Neuronal stem cell (in vitro differentiated cells): ENCODE measurements at regions not wholly inside any gene's neighbourhood (a gene's known extent, or its start where the extent isn't known, plus 50 kb on each side); places are given as distances from the start of the nearest gene placed in this dataset.

ENCODE experiments used
- DNase-seq: peaks from one replicate; pipeline ENCODE4 v3.0.0-alpha.2; 2013; ENCODE audit warnings: low spot score
- H2AFZ ChIP-seq: one replicate; pipeline ENCODE4 v1.6.1; 2013; ENCODE audit warnings: mild to moderate bottlenecking, low read length, inconsistent platforms
- H2AK5ac ChIP-seq: 2 replicates; pipeline ENCODE4 v1.6.1; 2013; ENCODE audit warnings: low read depth, mild to moderate bottlenecking, inconsistent platforms, low read length, moderate library complexity, mixed read lengths
- H2BK120ac ChIP-seq: 2 replicates; pipeline ENCODE4 v1.6.1; 2013; ENCODE audit warnings: low read depth, mild to moderate bottlenecking, inconsistent platforms, low read length, moderate library complexity, mixed read lengths
- H2BK12ac ChIP-seq: one replicate; pipeline ENCODE4 v1.6.1; 2013; ENCODE audit warnings: low read length, inconsistent platforms
- H2BK15ac ChIP-seq: 2 replicates; pipeline ENCODE4 v1.6.1; 2013; ENCODE audit warnings: mild to moderate bottlenecking, low read length, inconsistent platforms, mixed read lengths
- H2BK5ac ChIP-seq: one replicate; pipeline ENCODE4 v1.6.1; 2013; ENCODE audit warnings: inconsistent platforms, mild to moderate bottlenecking, low read length, moderate library complexity
- H3K14ac ChIP-seq: one replicate; pipeline ENCODE4 v1.6.1; 2013; ENCODE audit warnings: low read length, inconsistent platforms
- H3K18ac ChIP-seq: 2 replicates; pipeline ENCODE4 v1.6.1; 2013; ENCODE audit warnings: low read length, inconsistent platforms
- H3K23ac ChIP-seq: 2 replicates; pipeline ENCODE4 v1.6.1; 2013; ENCODE audit warnings: low read depth, mild to moderate bottlenecking, mixed read lengths, low read length, inconsistent platforms; ENCODE audit not compliant: poor library complexity
- H3K27ac ChIP-seq: replicated peaks from 3 replicates; pipeline ENCODE4 v1.5.1; 2013; ENCODE audit warnings: low read length, inconsistent platforms
- H3K27me3 ChIP-seq, 3 experiments: 2 replicates each; pipeline ENCODE4 v1.6.1; 2013; ENCODE audit warnings: low read length in 3 of 3, mild to moderate bottlenecking in 2 of 3, inconsistent platforms in 1 of 3, low read depth in 1 of 3, mixed read lengths in 1 of 3, moderate library complexity in 1 of 3; ENCODE audit not compliant: control insufficient read depth in 3 of 3, insufficient read depth in 3 of 3
- H3K36me3 ChIP-seq, 2 donors: replicated peaks in 1 of 2; 2 replicates each; pipeline ENCODE4 v1.6.1; 2013; ENCODE audit warnings: low read length in 2 of 2; ENCODE audit not compliant: control insufficient read depth in 2 of 2, insufficient read depth in 2 of 2
- H3K4ac ChIP-seq: 2 replicates; pipeline ENCODE4 v1.6.1; 2013; ENCODE audit warnings: inconsistent platforms, mild to moderate bottlenecking, low read length, moderate library complexity
- H3K4me1 ChIP-seq, 2 donors: 1 replicate in 1 of 2; 2 replicates in 1 of 2; pipeline ENCODE4 v1.6.1; 2013; ENCODE audit warnings: low read length in 2 of 2, low read depth in 1 of 2; ENCODE audit not compliant: control insufficient read depth in 2 of 2, insufficient read depth in 1 of 2
- H3K4me2 ChIP-seq: one replicate; pipeline ENCODE4 v1.6.1; 2013; ENCODE audit warnings: mild to moderate bottlenecking, low read length, inconsistent platforms; ENCODE audit not compliant: insufficient read depth, poor library complexity, severe bottlenecking
- H3K4me3 ChIP-seq, 2 donors: 2 replicates each; pipeline ENCODE4 v1.5.1; 2013; ENCODE audit warnings: low read length in 2 of 2, mild to moderate bottlenecking in 2 of 2, inconsistent platforms in 1 of 2, moderate library complexity in 1 of 2
- H3K79me1 ChIP-seq: one replicate; pipeline ENCODE4 v1.6.1; 2013; ENCODE audit warnings: low read depth, mild to moderate bottlenecking, inconsistent platforms, low read length, moderate library complexity
- H3K9ac ChIP-seq: one replicate; pipeline ENCODE4 v1.6.1; 2013; ENCODE audit warnings: mild to moderate bottlenecking, low read depth, low read length, inconsistent platforms; ENCODE audit not compliant: poor library complexity
- H3K9me3 ChIP-seq, 2 donors: replicated peaks in 1 of 2; 2 replicates each; pipeline versions ENCODE3 to v1.6.1; 2013; ENCODE audit warnings: low read length in 2 of 2, mild to moderate bottlenecking in 2 of 2, inconsistent platforms in 1 of 2, low read depth in 1 of 2, mixed read lengths in 1 of 2, moderate library complexity in 1 of 2; ENCODE audit not compliant: control insufficient read depth in 2 of 2, insufficient read depth in 1 of 2
- H4K8ac ChIP-seq: one replicate; pipeline ENCODE4 v1.6.1; 2013; ENCODE audit warnings: low read depth, mild to moderate bottlenecking, inconsistent platforms, low read length, moderate library complexity
- H4K91ac ChIP-seq: one replicate; pipeline ENCODE4 v1.6.1; 2013; ENCODE audit warnings: low read length, low read depth, mild to moderate bottlenecking, inconsistent platforms; ENCODE audit not compliant: poor library complexity

- Histone ChIP-seq H3K36me3 (no peaks in the 10 kb centered on the region), H2AK5ac (no peak overlapping the region), H2AFZ (no peak overlapping the region), H3K4me1 (no peaks in the 10 kb centered on the region), H3K4me3 (no peak overlapping the region), H3K23ac (no peak overlapping the region), H3K4me2 (no peak overlapping the region), H3K79me1 (no peaks in the 10 kb centered on the region), H2BK12ac (no peak overlapping the region), H3K14ac (no peak overlapping the region), H3K4ac (no peak overlapping the region), H2BK120ac (no peak overlapping the region), H3K9ac (no peak overlapping the region), H3K27ac (no peak overlapping the region), H2BK15ac (no peak overlapping the region), H3K9me3 (no peaks in the 10 kb centered on the region), H2BK5ac (no peak overlapping the region), H3K27me3 (no peaks in the 10 kb centered on the region), H4K8ac (no peak overlapping the region), H4K91ac (no peak overlapping the region), H3K18ac (no peak overlapping the region)
- DNase-seq = no peak
Observed at GRCh38 chr14:25222256-25222655, 172.3 kb upstream of the STXBP6 start.

- no peak overlapping the region for H2AK5ac ChIP-seq
- H3K9me3 ChIP-seq = no peaks in the 10 kb centered on the region
- no peak overlapping the region for H2BK5ac ChIP-seq
- H4K8ac ChIP-seq = no peak overlapping the region
- no peak overlapping the region for H3K4me2 ChIP-seq
- H3K18ac ChIP-seq = no peak overlapping the region
- no peak overlapping the region for H3K27ac ChIP-seq
- H3K79me1 ChIP-seq = no peaks in the 10 kb centered on the region
- H2BK15ac ChIP-seq = no peak overlapping the region
- no peaks in the 10 kb centered on the region for H3K36me3 ChIP-seq
- no peak for DNase-seq
- H2BK12ac ChIP-seq = no peak overlapping the region
- no peaks in the 10 kb centered on the region for H3K4me1 ChIP-seq
- no peak overlapping the region for H3K4me3 ChIP-seq
- no peak overlapping the region for H2AFZ ChIP-seq
- no peak overlapping the region for H4K91ac ChIP-seq
- no peaks in the 10 kb centered on the region for H3K27me3 ChIP-seq
- H2BK120ac ChIP-seq = no peak overlapping the region
- H3K14ac ChIP-seq = no peak overlapping the region
- no peak overlapping the region for H3K4ac ChIP-seq
- no peak overlapping the region for H3K23ac ChIP-seq
- H3K9ac ChIP-seq = no peak overlapping the region
Observed at GRCh38 chr14:25220514-25220913, 170.6 kb upstream of the STXBP6 start.

GRCh38 chr14:25215607-25216006 lies 165.7 kb upstream of the STXBP6 start:
- Histone ChIP-seq H2BK15ac (no peak overlapping the region), H2BK12ac (no peak overlapping the region), H3K4me3 (no peak overlapping the region), H3K4ac (no peak overlapping the region), H3K9me3 (no peaks in the 10 kb centered on the region), H3K4me2 (no peak overlapping the region), H3K27ac (no peak overlapping the region), H2AK5ac (no peak overlapping the region), H2AFZ (no peak overlapping the region), H3K79me1 (no peaks in the 10 kb centered on the region), H4K8ac (no peak overlapping the region), H4K91ac (no peak overlapping the region), H3K4me1 (no peaks in the 10 kb centered on the region), H3K18ac (no peak overlapping the region), H2BK120ac (no peak overlapping the region), H3K27me3 (no peaks in the 10 kb centered on the region), H2BK5ac (no peak overlapping the region), H3K14ac (no peak overlapping the region), H3K36me3 (no peaks in the 10 kb centered on the region), H3K9ac (no peak overlapping the region), H3K23ac (no peak overlapping the region)
- no peak for DNase-seq

GRCh38 chr14:25197885-25198284 lies 147.9 kb upstream of the STXBP6 start:
- Histone ChIP-seq H3K27me3 (no peaks in the 10 kb centered on the region), H2BK120ac (no peak overlapping the region), H3K4me1 (no peaks in the 10 kb centered on the region), H3K4me2 (no peak overlapping the region), H3K4ac (no peak overlapping the region), H3K18ac (no peak overlapping the region), H2AFZ (no peak overlapping the region), H4K91ac (no peak overlapping the region), H3K9me3 (peaks cover 0 to 2% of the 10 kb centered on the region in 2 donors), H3K27ac (no peak overlapping the region), H2BK12ac (no peak overlapping the region), H2BK5ac (no peak overlapping the region), H3K4me3 (no peak overlapping the region), H4K8ac (no peak overlapping the region), H3K23ac (no peak overlapping the region), H2BK15ac (no peak overlapping the region), H3K36me3 (no peaks in the 10 kb centered on the region), H3K9ac (no peak overlapping the region), H3K14ac (no peak overlapping the region), H2AK5ac (no peak overlapping the region), H3K79me1 (no peaks in the 10 kb centered on the region)
- DNase-seq = no peak
